Panc1 (cell line): ENCODE measurements at regions not wholly inside any gene's neighbourhood (a gene's known extent, or its start where the extent isn't known, plus 50 kb on each side); places are given as distances from the start of the nearest gene placed in this dataset.

Experiments used
- CTCF ChIP-seq: fragments of 450-650 bp; IDR thresholded peaks from 2 replicates; pipeline ENCODE4 v1.5.1; 2017; ENCODE audit warnings: mild to moderate bottlenecking
- REST ChIP-seq, 2 experiments: IDR thresholded peaks; 2 replicates each; pipeline ENCODE4 v1.6.1; 2011 to 2012; ENCODE audit warnings: low read depth in 2 of 2, control low read depth in 1 of 2, low read length in 1 of 2, mild to moderate bottlenecking in 1 of 2, moderate library complexity in 1 of 2; ENCODE audit not compliant: insufficient read depth in 1 of 2
- TCF7L2 ChIP-seq: IDR thresholded peaks from 2 replicates; pipeline ENCODE4 v1.6.1; 2011; ENCODE audit warnings: mild to moderate bottlenecking, low read depth, low read length, inconsistent platforms

- TF ChIP-seq CTCF (no peak), REST (IDR thresholded peaks at IDR 0.05; ENCODE audit: insufficient read depth in 1 of 2, low read depth in 2 of 2, low read length in 1 of 2) (no peak), TCF7L2 (no peak)
Measured at GRCh38 chr5:175001311-175001710, 276.9 kb downstream of the MSX2 start.
